Upper lobe of left lung (tissue), 4 donors: ENCODE measurements at regions not wholly inside any gene's neighbourhood (a gene's known extent, or its start where the extent isn't known, plus 50 kb on each side); places are given as distances from the start of the nearest gene placed in this dataset.

Source experiments
- POLR2A ChIP-seq, 4 donors: fragments of 450-650 bp; IDR thresholded peaks; one replicate each; pipeline ENCODE4 v1.5.1; 2016 to 2017; ENCODE audit warnings: antibody characterized with exemption in 4 of 4, mild to moderate bottlenecking in 2 of 4
- POLR2AphosphoS5 ChIP-seq, 2 donors: sonication (generic); formaldehyde crosslinking; IDR thresholded peaks; one replicate each; pipeline ENCODE4 v1.5.1; 2017; ENCODE audit warnings: antibody characterized with exemption in 2 of 2
- TF ChIP-seq, protein P1 (sequence below), 6 experiments: fragments of 450-650 bp in 4 of 6; fragments of 200-600 bp in 2 of 6; sonication (generic) in 2 of 6; IDR thresholded peaks; one replicate each; pipeline ENCODE4 v1.5.1; 2016 to 2019; ENCODE audit warnings: antibody characterized with exemption in 6 of 6

DNA sequence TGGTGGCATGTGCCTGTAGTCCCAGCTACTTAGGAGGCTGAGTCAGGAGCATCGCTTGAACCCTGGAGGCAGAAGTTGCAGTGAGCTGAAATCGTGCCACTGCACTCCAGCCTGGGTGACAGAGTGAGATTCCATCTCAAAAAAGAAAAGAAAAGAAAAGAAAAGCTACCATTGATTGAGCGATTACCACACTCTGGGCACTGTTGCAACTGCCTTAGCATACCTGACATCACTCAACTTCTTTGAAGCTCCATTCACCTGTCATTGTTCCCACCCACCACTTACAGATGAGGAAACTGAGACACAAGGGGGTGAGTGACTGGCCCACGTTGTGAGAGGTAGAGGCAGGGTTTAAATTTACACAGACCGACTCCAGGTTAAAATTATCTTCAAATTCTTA lies 442.1 kb upstream of the SULF2 start:
- TF ChIP-seq, protein P1, sequence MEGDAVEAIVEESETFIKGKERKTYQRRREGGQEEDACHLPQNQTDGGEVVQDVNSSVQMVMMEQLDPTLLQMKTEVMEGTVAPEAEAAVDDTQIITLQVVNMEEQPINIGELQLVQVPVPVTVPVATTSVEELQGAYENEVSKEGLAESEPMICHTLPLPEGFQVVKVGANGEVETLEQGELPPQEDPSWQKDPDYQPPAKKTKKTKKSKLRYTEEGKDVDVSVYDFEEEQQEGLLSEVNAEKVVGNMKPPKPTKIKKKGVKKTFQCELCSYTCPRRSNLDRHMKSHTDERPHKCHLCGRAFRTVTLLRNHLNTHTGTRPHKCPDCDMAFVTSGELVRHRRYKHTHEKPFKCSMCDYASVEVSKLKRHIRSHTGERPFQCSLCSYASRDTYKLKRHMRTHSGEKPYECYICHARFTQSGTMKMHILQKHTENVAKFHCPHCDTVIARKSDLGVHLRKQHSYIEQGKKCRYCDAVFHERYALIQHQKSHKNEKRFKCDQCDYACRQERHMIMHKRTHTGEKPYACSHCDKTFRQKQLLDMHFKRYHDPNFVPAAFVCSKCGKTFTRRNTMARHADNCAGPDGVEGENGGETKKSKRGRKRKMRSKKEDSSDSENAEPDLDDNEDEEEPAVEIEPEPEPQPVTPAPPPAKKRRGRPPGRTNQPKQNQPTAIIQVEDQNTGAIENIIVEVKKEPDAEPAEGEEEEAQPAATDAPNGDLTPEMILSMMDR (IDR thresholded peaks at IDR 0.05): no peak
- TF ChIP-seq POLR2AphosphoS5 (IDR thresholded peaks at IDR 0.05) (no peak), POLR2A (IDR thresholded peaks at IDR 0.05) (no peak)
